ENCODE measurements at regions not wholly inside any gene's neighbourhood (a gene's known extent, or its start where the extent isn't known, plus 50 kb on each side); places are given as distances from the start of the nearest gene placed in this dataset.

- 0% methylated on average over 4 of the region's 4 CpGs for WGBS (ENCODE audit: insufficient coverage, low coverage, missing lambda C conversion rate)
Observed at GRCh38 chr1:99083338-99083737, 78.7 kb upstream of the PLPPR5 start.

More at GRCh38 chr1:99083338-99083737, 78.7 kb upstream of the PLPPR5 start:
- Histone ChIP-seq H2AFZ (ENCODE audit: low read depth, low read length) (no peak overlapping the region), H3K27me3 (ENCODE audit: control insufficient read depth in 2 of 2, insufficient read depth in 2 of 2, low read length in 2 of 2) (no peaks in the 10 kb centered on the region), H3K9ac (ENCODE audit: insufficient read depth in 1 of 2, low read depth in 2 of 2, low read length in 2 of 2) (no peak overlapping the region), H3K27ac (ENCODE audit: extremely low read depth, low read depth, low read length) (no peak overlapping the region), H3K9me3 (replicated peaks; ENCODE audit: control insufficient read depth, insufficient read depth, low read depth, low read length) (no peaks in the 10 kb centered on the region), H4K20me1 (replicated peaks; ENCODE audit: control insufficient read depth, insufficient read depth, low read length) (no peaks in the 10 kb centered on the region), H3K4me2 (ENCODE audit: insufficient read depth, low read length) (no peak overlapping the region), H3K4me1 (replicated peaks in 1 of 2; ENCODE audit: control insufficient read depth in 2 of 2, insufficient read depth in 2 of 2, low read length in 2 of 2) (no peaks in the 10 kb centered on the region), H3K4me3 (no peak overlapping the region), H3K79me2 (ENCODE audit: control insufficient read depth, insufficient read depth, low read length) (no peaks in the 10 kb centered on the region), H3K36me3 (ENCODE audit: control insufficient read depth, insufficient read depth, low read length) (no peaks in the 10 kb centered on the region), H3K9me1 (ENCODE audit: control insufficient read depth, insufficient read depth, low read length) (no peaks in the 10 kb centered on the region)
- no peak for FAIRE-seq
- ChIA-PET POLR2A (no interaction called here), CTCF (ENCODE audit: low intra/inter-chr PET ratio) (no interaction called here)
- no peak for TF ChIP-seq HSF4 (CRISPR knock-in tag; IDR thresholded peaks at IDR 0.05; ENCODE audit: borderline replicate concordance)
- no peak for TF ChIP-seq CBFB (CRISPR knock-in tag; IDR thresholded peaks at IDR 0.05)
- TF ChIP-seq ZC3H8 (IDR thresholded peaks at IDR 0.05) = no peak
- no peak for TF ChIP-seq ZBTB1 (CRISPR knock-in tag; IDR thresholded peaks at IDR 0.05; ENCODE audit: borderline replicate concordance, low read depth)
- TF ChIP-seq NFYB (IDR thresholded peaks at IDR 0.05; ENCODE audit: extremely low read depth, insufficient read length) = no peak
- no peak for TF ChIP-seq ARNT (IDR thresholded peaks at IDR 0.05)
- no peak for TF ChIP-seq SPI1 (IDR thresholded peaks at IDR 0.05; ENCODE audit: borderline replicate concordance, low read depth, low read length)
- TF ChIP-seq ZNF263 (CRISPR knock-in tag; IDR thresholded peaks at IDR 0.05; ENCODE audit: borderline replicate concordance) = no peak
- TF ChIP-seq FOXO4 (CRISPR knock-in tag; IDR thresholded peaks at IDR 0.05) = no peak
- no peak for TF ChIP-seq HCFC1 (IDR thresholded peaks at IDR 0.05; ENCODE audit: low read depth, low read length)
- TF ChIP-seq POLR2B (IDR thresholded peaks at IDR 0.05; ENCODE audit: low read depth, partially characterized antibody) = no peak
- no peak for TF ChIP-seq E2F4 (CRISPR knock-in tag; IDR thresholded peaks at IDR 0.05; ENCODE audit: low read depth)
- TF ChIP-seq ZNF764 (CRISPR knock-in tag; IDR thresholded peaks at IDR 0.05; ENCODE audit: low read depth) = no peak
- no peak for TF ChIP-seq OTX1 (CRISPR knock-in tag; IDR thresholded peaks at IDR 0.05)
- no peak for TF ChIP-seq ZBTB33 (CRISPR knock-in tag; IDR thresholded peaks at IDR 0.05)
- no peak for TF ChIP-seq COPS2 (conservative IDR thresholded peaks at IDR 0.05)
- no peak for TF ChIP-seq NEUROD1 (IDR thresholded peaks at IDR 0.05; ENCODE audit: borderline replicate concordance, low read depth, low read length, partially characterized antibody)
- TF ChIP-seq ILF3 (IDR thresholded peaks at IDR 0.05; ENCODE audit: borderline replicate concordance) = no peak
- no peak for TF ChIP-seq STAT5A (IDR thresholded peaks at IDR 0.05; ENCODE audit: borderline replicate concordance, low read length)
- no peak for TF ChIP-seq ZNF140 (CRISPR knock-in tag; IDR thresholded peaks at IDR 0.05)
- DNase-seq (ENCODE audit: extremely low read depth in 1 of 4, low spot score in 3 of 4) = no peak
- ATAC-seq = no peak
- in situ Hi-C loops (cut with MboI) (no loop called here), intact Hi-C loops (cut with micrococcal nuclease) (no loop called here)
- no TSS peak for BruUV-seq (replicated peaks)

Measured in K562 (cell line).